MM.1S (cell line): ENCODE measurements at regions not wholly inside any gene's neighbourhood (a gene's known extent, or its start where the extent isn't known, plus 50 kb on each side); places are given as distances from the start of the nearest gene placed in this dataset.

Experiments
- DNase-seq: peaks from one replicate; pipeline ENCODE4 v3.0.0-alpha.2; 2015
- H2AFZ ChIP-seq: fragments of 300-600 bp; sonication (generic); 2 replicates; pipeline ENCODE4 v1.6.0; 2016; ENCODE audit warnings: antibody characterized with exemption, low read length
- H3F3A ChIP-seq: fragments of 300-600 bp; sonication (generic); 2 replicates; pipeline ENCODE4 v1.6.1; 2016; ENCODE audit warnings: mild to moderate bottlenecking, antibody characterized with exemption, low read length, moderate library complexity, mixed read lengths; ENCODE audit not compliant: insufficient read depth
- H3K27ac ChIP-seq: fragments of 300-600 bp; sonication (generic); 2 replicates; pipeline ENCODE4 v1.5.1; 2016; ENCODE audit warnings: mild to moderate bottlenecking, low read length
- H3K27me3 ChIP-seq: fragments of 300-600 bp; sonication (generic); replicated peaks from 2 replicates; pipeline ENCODE4 v1.6.0; 2016; ENCODE audit warnings: low read length; ENCODE audit not compliant: insufficient read depth
- H3K36me3 ChIP-seq: fragments of 300-600 bp; sonication (generic); replicated peaks from 2 replicates; pipeline ENCODE4 v1.6.1; 2016; ENCODE audit warnings: mild to moderate bottlenecking, low read length, mixed read lengths; ENCODE audit not compliant: insufficient read depth
- H3K4me1 ChIP-seq: fragments of 300-600 bp; sonication (generic); 2 replicates; pipeline ENCODE4 v1.6.1; 2016; ENCODE audit warnings: low read length, mixed read lengths
- H3K4me2 ChIP-seq: fragments of 300-600 bp; sonication (generic); 2 replicates; pipeline ENCODE4 v1.6.0; 2016; ENCODE audit warnings: low read depth, low read length
- H3K4me3 ChIP-seq: fragments of 300-600 bp; sonication (generic); 2 replicates; pipeline ENCODE4 v1.5.1; 2016; ENCODE audit warnings: low read length, mixed read lengths
- H3K79me2 ChIP-seq: fragments of 300-600 bp; sonication (generic); 2 replicates; pipeline ENCODE4 v1.6.1; 2016; ENCODE audit warnings: mixed run types, low read length, mixed read lengths
- H3K9ac ChIP-seq: fragments of 300-600 bp; sonication (generic); 2 replicates; pipeline ENCODE4 v1.6.1; 2016; ENCODE audit warnings: low read length, mixed read lengths
- H3K9me2 ChIP-seq: fragments of 300-600 bp; sonication (generic); replicated peaks from 2 replicates; pipeline ENCODE4 v1.6.1; 2016; ENCODE audit warnings: mild to moderate bottlenecking, low read length, mixed read lengths; ENCODE audit not compliant: insufficient read depth
- H3K9me3 ChIP-seq: fragments of 300-600 bp; sonication (generic); replicated peaks from 2 replicates; pipeline ENCODE4 v1.6.1; 2016; ENCODE audit warnings: mild to moderate bottlenecking, low read length, mixed read lengths; ENCODE audit not compliant: insufficient read depth
- H4K20me1 ChIP-seq: fragments of 300-600 bp; sonication (generic); 2 replicates; pipeline ENCODE4 v1.6.1; 2016; ENCODE audit warnings: mild to moderate bottlenecking, low read length, moderate library complexity, mixed read lengths; ENCODE audit not compliant: insufficient read depth
- EZH2 ChIP-seq: fragments of 300-600 bp; sonication (generic); optimal IDR thresholded peaks from 2 replicates; pipeline ENCODE3; 2017; ENCODE audit warnings: low read depth, mild to moderate bottlenecking, antibody characterized with exemption, low read length, mixed read lengths
- EZH2phosphoT487 ChIP-seq: fragments of 300-600 bp; sonication (generic); IDR thresholded peaks from 2 replicates; pipeline ENCODE4 v1.6.1; 2018; ENCODE audit warnings: antibody characterized with exemption, low read length
- TF ChIP-seq, protein P1 (sequence below): fragments of 300-600 bp; sonication (generic); IDR thresholded peaks from 2 replicates; pipeline ENCODE4 v1.5.1; 2016; ENCODE audit warnings: antibody characterized with exemption, low read length, mixed read lengths

DNA sequence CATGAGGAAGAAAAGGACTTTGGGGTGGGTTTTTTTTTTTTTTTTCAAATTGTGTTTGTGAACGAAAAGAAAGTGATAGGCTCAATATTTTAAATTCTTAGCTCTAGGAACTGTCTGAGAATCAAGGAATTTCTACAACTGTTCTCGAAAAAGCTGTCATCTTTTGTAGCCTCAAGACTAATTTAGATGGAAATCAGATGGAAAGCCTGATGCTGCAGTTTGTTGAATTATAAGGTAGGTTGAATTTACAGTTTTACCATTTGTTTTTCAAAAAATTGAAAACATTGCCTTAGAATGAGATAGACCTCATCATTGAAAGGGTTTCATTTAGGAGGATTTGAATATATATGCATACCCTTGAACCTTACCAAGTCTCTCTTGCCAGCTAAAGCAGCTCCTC, 109.3 kb upstream of the TRHDE start:
- Histone ChIP-seq H3K27ac (no peak overlapping the region), H3K4me1 (no peaks in the 10 kb centered on the region), H3F3A (no peaks in the 10 kb centered on the region), H3K27me3 (no peaks in the 10 kb centered on the region), H2AFZ (no peak overlapping the region), H3K4me2 (no peak overlapping the region), H3K9me2 (no peaks in the 10 kb centered on the region), H3K36me3 (no peaks in the 10 kb centered on the region), H3K4me3 (no peak overlapping the region), H3K9ac (no peak overlapping the region), H3K9me3 (no peaks in the 10 kb centered on the region), H3K79me2 (no peaks in the 10 kb centered on the region), H4K20me1 (no peaks in the 10 kb centered on the region)
- DNase-seq = no peak
- TF ChIP-seq EZH2 = no peak
- no peak for TF ChIP-seq EZH2phosphoT487
- TF ChIP-seq, protein P1, sequence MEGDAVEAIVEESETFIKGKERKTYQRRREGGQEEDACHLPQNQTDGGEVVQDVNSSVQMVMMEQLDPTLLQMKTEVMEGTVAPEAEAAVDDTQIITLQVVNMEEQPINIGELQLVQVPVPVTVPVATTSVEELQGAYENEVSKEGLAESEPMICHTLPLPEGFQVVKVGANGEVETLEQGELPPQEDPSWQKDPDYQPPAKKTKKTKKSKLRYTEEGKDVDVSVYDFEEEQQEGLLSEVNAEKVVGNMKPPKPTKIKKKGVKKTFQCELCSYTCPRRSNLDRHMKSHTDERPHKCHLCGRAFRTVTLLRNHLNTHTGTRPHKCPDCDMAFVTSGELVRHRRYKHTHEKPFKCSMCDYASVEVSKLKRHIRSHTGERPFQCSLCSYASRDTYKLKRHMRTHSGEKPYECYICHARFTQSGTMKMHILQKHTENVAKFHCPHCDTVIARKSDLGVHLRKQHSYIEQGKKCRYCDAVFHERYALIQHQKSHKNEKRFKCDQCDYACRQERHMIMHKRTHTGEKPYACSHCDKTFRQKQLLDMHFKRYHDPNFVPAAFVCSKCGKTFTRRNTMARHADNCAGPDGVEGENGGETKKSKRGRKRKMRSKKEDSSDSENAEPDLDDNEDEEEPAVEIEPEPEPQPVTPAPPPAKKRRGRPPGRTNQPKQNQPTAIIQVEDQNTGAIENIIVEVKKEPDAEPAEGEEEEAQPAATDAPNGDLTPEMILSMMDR = no peak

DNA sequence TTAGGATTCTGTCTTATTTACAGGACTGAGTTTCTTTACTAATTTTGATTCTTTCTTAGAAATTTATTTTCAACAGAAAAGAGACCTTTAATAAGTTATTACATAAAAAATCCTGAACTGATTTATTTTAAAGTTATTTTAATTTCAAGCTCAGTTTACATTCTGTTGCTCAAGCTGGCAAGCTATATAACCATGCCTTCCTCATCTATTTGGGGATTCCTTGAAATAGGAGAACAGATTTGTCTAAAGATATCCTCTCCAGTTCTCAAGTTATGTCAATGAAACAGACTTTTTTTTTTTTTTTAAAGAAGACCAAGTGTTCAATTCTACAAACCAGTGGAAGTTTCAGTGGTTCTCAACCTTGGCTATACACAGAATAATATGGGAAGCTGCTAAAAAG, 103.3 kb upstream of the TRHDE start:
- DNase-seq = no peak
- H3K27ac ChIP-seq = no peak overlapping the region
- H3K9me2 ChIP-seq = no peaks in the 10 kb centered on the region
- TF ChIP-seq EZH2phosphoT487 = no peak
- no peak for TF ChIP-seq EZH2
- TF ChIP-seq, protein P1 = no peak
- no peak overlapping the region for H3K9ac ChIP-seq
- H2AFZ ChIP-seq = no peak overlapping the region
- no peaks in the 10 kb centered on the region for H3K36me3 ChIP-seq
- no peaks in the 10 kb centered on the region for H3K27me3 ChIP-seq
- H3K79me2 ChIP-seq = no peaks in the 10 kb centered on the region
- H3K4me1 ChIP-seq = no peaks in the 10 kb centered on the region
- no peaks in the 10 kb centered on the region for H3K9me3 ChIP-seq
- H3K4me3 ChIP-seq = no peak overlapping the region
- H3F3A ChIP-seq = no peaks in the 10 kb centered on the region
- no peaks in the 10 kb centered on the region for H4K20me1 ChIP-seq
- no peak overlapping the region for H3K4me2 ChIP-seq

DNA sequence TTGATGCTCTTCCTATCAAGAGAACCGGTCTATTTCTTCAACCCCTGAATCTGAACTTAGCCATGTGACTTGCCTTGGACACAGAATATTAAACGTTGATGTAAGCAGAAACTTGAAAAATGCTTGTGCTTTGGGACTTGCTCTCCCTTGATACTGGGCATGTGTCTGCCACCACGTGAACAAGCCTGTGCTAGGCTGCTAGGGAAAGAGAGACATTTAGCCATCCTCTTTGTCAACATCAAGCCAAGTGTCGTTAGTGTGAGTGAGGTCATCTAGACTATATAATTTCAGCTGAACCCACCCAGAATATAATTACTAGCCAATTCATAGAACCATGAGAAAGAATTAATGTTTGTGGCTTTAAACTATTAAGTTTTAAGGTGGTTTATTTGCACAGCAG, 98.2 kb upstream of the TRHDE start:
- no peak for DNase-seq
- Histone ChIP-seq H3K27me3 (no peaks in the 10 kb centered on the region), H3K4me2 (no peak overlapping the region), H3K79me2 (no peaks in the 10 kb centered on the region), H3K9ac (no peak overlapping the region), H3K4me3 (no peak overlapping the region), H3K27ac (no peak overlapping the region), H3K9me3 (no peaks in the 10 kb centered on the region), H3F3A (no peaks in the 10 kb centered on the region), H2AFZ (no peak overlapping the region), H4K20me1 (no peaks in the 10 kb centered on the region), H3K4me1 (no peaks in the 10 kb centered on the region), H3K9me2 (no peaks in the 10 kb centered on the region), H3K36me3 (no peaks in the 10 kb centered on the region)
- TF ChIP-seq EZH2phosphoT487 (no peak), EZH2 (no peak)
- TF ChIP-seq, protein P1 = no peak

DNA sequence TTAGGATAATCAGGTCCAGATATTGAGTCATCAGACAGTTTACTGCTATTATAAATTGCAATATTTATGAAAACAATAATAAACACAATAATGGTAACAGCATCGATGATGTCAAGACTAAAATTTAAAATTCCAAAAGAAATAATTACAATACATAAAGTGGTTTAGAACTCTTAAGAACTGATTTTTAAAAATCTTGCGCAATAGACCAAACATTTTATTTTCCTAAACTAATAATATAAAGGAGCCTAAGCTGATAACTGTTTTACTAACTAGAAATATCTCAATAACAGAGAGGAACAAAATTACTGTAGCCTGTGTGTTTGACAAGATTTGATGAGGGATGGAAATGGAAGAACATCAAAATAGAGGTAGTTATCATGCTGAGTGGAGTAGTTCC, 93.9 kb upstream of the TRHDE start:
- H3K9me3 ChIP-seq = no peaks in the 10 kb centered on the region
- no peaks in the 10 kb centered on the region for H3F3A ChIP-seq
- no peaks in the 10 kb centered on the region for H3K4me1 ChIP-seq
- no peak overlapping the region for H3K9ac ChIP-seq
- no peak overlapping the region for H3K4me3 ChIP-seq
- H2AFZ ChIP-seq = no peak overlapping the region
- H3K27me3 ChIP-seq = no peaks in the 10 kb centered on the region
- H3K27ac ChIP-seq = no peak overlapping the region
- H3K36me3 ChIP-seq = no peaks in the 10 kb centered on the region
- TF ChIP-seq EZH2phosphoT487 (no peak), EZH2 (no peak)
- TF ChIP-seq, protein P1 = no peak
- H3K79me2 ChIP-seq = no peaks in the 10 kb centered on the region
- DNase-seq = no peak
- H3K9me2 ChIP-seq = no peaks in the 10 kb centered on the region
- H4K20me1 ChIP-seq = no peaks in the 10 kb centered on the region
- H3K4me2 ChIP-seq = no peak overlapping the region
